GM19238 (cell line): ENCODE measurements at regions not wholly inside any gene's neighbourhood (a gene's known extent, or its start where the extent isn't known, plus 50 kb on each side); places are given as distances from the start of the nearest gene placed in this dataset.

Source experiments
- DNase-seq: peaks from one replicate; pipeline ENCODE4 v3.0.0; 2011; ENCODE audit warnings: low spot score; ENCODE audit not compliant: insufficient read length

GRCh38 chr9:7879551-7880245 lies 80.1 kb upstream of the DMAC1 start:
- no peak for DNase-seq

GRCh38 chr9:7871977-7872730 lies 72.6 kb upstream of the DMAC1 start:
- no peak for DNase-seq

DNA sequence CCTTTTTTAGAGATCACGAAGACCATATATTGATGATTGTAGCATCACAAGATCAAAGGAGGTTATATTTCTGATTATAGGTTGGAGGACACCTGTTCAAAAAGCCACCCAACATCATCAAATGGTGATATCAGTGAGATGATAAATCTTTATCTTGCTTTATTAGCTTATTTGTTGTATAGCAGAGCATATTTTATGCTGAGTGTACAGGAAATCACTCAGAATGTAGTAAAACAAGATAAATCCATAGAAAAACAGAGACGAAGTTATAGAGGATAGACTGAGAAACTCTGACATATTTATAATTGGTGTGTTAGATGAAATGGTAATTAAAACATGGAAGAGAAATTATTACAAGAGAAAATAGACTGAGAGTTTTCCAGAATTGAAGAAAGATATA lies 69.8 kb upstream of the DMAC1 start:
- DNase-seq: no peak

DNA sequence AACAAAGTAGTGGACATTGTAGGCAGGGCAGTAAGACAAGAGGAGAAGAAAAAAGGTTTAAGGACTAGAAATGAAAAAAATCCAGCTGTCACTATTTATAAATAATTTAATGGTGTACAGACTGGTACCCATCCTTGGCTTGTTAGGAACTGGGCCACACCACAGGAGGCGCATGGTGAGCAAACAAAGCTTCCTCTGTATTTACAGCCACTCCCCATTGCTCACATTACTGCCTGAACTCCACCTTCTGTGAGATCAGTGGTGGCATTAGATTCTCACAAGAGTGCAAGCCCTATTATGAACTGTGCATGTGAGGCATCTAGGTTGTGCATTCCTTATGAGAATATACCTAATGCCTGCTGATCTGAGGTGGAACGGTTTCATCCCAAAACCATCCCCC lies 62.6 kb upstream of the DMAC1 start:
- no peak for DNase-seq

GRCh38 chr9:7861086-7861485 lies 61.5 kb upstream of the DMAC1 start:
- no peak for DNase-seq

GRCh38 chr9:7860335-7860709 lies 60.7 kb upstream of the DMAC1 start:
- no peak for DNase-seq

DNA sequence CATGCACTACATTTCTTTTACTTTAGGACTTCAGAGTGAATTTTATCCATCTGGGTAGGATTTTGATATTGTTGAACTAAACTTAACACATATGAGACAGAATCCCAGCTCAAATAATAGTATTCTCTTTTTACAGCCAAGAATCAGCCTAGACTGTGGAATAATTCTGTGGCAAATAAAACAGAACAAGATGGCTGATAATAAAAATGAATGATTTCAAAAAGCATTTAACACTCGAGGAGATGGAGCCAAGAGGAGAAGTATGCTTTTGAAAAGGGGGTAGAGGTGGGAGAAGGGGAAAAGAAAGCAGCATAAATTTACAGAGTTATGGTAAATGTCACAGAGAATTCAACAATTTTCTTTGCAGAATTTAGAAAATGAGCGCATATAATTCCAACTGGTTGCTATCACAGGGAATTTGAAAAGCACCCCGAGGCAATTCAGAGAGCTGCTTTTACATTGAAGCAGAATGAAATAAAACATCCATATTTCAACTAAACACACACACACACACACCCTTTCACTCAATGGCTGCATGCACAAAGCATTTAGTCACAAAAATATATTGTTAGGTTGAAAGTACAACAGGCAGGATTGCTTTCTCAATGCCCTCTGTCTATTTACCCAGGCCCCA lies 60.2 kb upstream of the DMAC1 start:
- no peak for DNase-seq

DNA sequence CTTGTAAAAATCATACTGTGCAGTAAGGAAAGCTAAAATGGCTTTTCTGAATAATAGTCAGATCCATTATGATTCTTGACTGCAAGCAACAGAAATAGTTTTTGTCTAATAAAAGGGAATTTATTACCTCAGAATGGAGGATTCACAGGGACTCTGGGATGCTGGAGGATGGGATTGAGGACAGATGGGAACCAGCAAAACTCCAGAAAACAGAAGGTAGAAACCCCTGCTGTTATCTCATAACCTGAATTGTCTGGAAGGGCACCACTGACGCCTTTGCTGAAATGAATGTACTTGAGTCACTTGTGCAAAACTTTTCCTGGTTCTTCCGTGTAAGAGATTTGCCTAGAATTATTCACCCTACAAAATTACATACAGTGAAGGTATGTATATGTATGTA lies 58.6 kb upstream of the DMAC1 start:
- DNase-seq: no peak

DNA sequence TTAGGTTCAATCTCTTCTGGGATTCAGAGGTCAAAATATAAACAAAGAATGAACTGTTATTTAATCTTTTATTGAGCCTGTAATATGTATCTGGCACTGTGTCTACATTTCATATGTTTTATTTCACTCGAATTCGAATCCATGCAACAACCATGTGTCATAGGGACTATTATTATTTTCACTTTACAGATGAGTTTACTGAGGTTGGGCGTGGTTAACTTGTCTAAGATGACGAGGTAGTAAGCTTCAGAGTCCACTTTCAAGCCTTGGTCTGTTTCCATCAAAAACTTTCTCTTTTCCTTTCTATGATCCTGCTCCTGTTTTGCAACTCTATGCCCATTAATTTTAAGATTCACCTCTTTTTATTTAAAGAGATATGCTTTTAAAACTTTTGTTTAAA lies 55.2 kb upstream of the DMAC1 start:
- no peak for DNase-seq
